K562 (cell line): ENCODE measurements at regions not wholly inside any gene's neighbourhood (a gene's known extent, or its start where the extent isn't known, plus 50 kb on each side); places are given as distances from the start of the nearest gene placed in this dataset.

Source experiments
- ARNT ChIP-seq, 2 experiments: fragments of 450-650 bp; IDR thresholded peaks; 2 replicates each; pipeline ENCODE4 v1.6.1; 2016; ENCODE audit warnings: mild to moderate bottlenecking in 1 of 2
- CEBPG ChIP-seq, 3 experiments: fragments of 200-800 bp in 1 of 3; sonication (Bioruptor generic) in 1 of 3; sonication (generic) in 1 of 3; formaldehyde crosslinking in 1 of 3; IDR thresholded peaks in 2 of 3; conservative IDR thresholded peaks in 1 of 3; 2 replicates each; pipeline versions ENCODE4 v1.6.1 to v1.8.0; 2016 to 2022; ENCODE audit warnings: missing compliant biosample characterization in 2 of 3, missing genetic modification characterization in 2 of 3, mild to moderate bottlenecking in 1 of 3, missing genetic modification reagents in 1 of 3
- CEBPZ ChIP-seq: fragments of 150-350 bp; IDR thresholded peaks from 2 replicates; pipeline ENCODE4 v1.6.1; 2014; ENCODE audit warnings: low read depth, mild to moderate bottlenecking, low read length, borderline replicate concordance
- ELF4 ChIP-seq: fragments of 450-650 bp; formaldehyde crosslinking; IDR thresholded peaks from 2 replicates; pipeline ENCODE4 v1.4.0; 2022; ENCODE audit warnings: missing genetic modification characterization
- FOXK1 ChIP-seq: sonication (generic); formaldehyde crosslinking; IDR thresholded peaks from 2 replicates; pipeline ENCODE4 v1.8.0; 2022; ENCODE audit warnings: missing genetic modification reagents, mild to moderate bottlenecking, borderline replicate concordance
- HBP1 ChIP-seq: fragments of 450-650 bp; formaldehyde crosslinking; IDR thresholded peaks from 2 replicates; pipeline ENCODE4 v1.4.0; 2022; ENCODE audit warnings: missing genetic modification characterization
- HSF4 ChIP-seq: fragments of 250-450 bp; sonication (Bioruptor Pico); IDR thresholded peaks from 2 replicates; pipeline ENCODE4 v2.1.2; 2022; ENCODE audit warnings: mild to moderate bottlenecking, moderate library complexity, borderline replicate concordance
- KAT7 ChIP-seq: sonication (generic); formaldehyde crosslinking; IDR thresholded peaks from 2 replicates; pipeline ENCODE4 v1.8.0; 2022; ENCODE audit warnings: missing genetic modification reagents, mild to moderate bottlenecking, borderline replicate concordance
- MTA2 ChIP-seq: fragments of 450-650 bp; IDR thresholded peaks from 2 replicates; pipeline ENCODE4 v1.6.1; 2016; ENCODE audit warnings: low read depth
- MXI1 ChIP-seq: IDR thresholded peaks from 2 replicates; pipeline ENCODE4 v1.6.1; 2011; ENCODE audit warnings: low read depth, mild to moderate bottlenecking, improper control_type of control experiment, low read length
- NFATC3 ChIP-seq: fragments of 450-650 bp; IDR thresholded peaks from 2 replicates; pipeline ENCODE4 v1.6.1; 2017; ENCODE audit warnings: mild to moderate bottlenecking
- NFIC ChIP-seq: fragments of 450-650 bp; IDR thresholded peaks from 2 replicates; pipeline ENCODE4 v1.6.1; 2017; ENCODE audit warnings: mild to moderate bottlenecking, inconsistent platforms
- NR1H2 ChIP-seq: sonication (generic); formaldehyde crosslinking; IDR thresholded peaks from 2 replicates; pipeline ENCODE4 v1.4.0; 2020; ENCODE audit warnings: mild to moderate bottlenecking, missing genetic modification reagents
- OTX1 ChIP-seq: fragments of 450-650 bp; formaldehyde crosslinking; IDR thresholded peaks from 2 replicates; pipeline ENCODE4 v1.4.0; 2022; ENCODE audit warnings: mild to moderate bottlenecking
- PATZ1 ChIP-seq: fragments of 250-450 bp; sonication (Bioruptor Pico); IDR thresholded peaks from 2 replicates; pipeline ENCODE4 v1.5.0; 2020; ENCODE audit warnings: mild to moderate bottlenecking, borderline replicate concordance
- POLR2G ChIP-seq: fragments of 200-400 bp; formaldehyde crosslinking; IDR thresholded peaks from 2 replicates; pipeline ENCODE4 v1.6.1; 2017; ENCODE audit warnings: low read depth, mild to moderate bottlenecking, antibody characterized with exemption, low read length, moderate library complexity
- PTTG1 ChIP-seq: fragments of 450-650 bp; IDR thresholded peaks from 2 replicates; pipeline ENCODE4 v1.6.1; 2016; ENCODE audit warnings: low read depth, mild to moderate bottlenecking, missing genetic modification characterization, missing compliant biosample characterization
- RBM17 ChIP-seq: fragments of 200-400 bp; formaldehyde crosslinking; IDR thresholded peaks from 2 replicates; pipeline ENCODE4 v1.6.1; 2017; ENCODE audit warnings: low read depth, mild to moderate bottlenecking, low read length, borderline replicate concordance
- RHOXF2B ChIP-seq: fragments of 250-450 bp; sonication (Bioruptor Pico); conservative IDR thresholded peaks from 2 replicates; pipeline ENCODE4 v1.5.1; 2021
- RUNX1 ChIP-seq: sonication (generic); IDR thresholded peaks from 2 replicates; pipeline ENCODE4 v1.6.1; 2016; ENCODE audit warnings: antibody characterized with exemption, low read depth
- SIX5 ChIP-seq, 2 experiments: IDR thresholded peaks; 2 replicates each; pipeline ENCODE4 v1.6.1; 2011; ENCODE audit warnings: low read length in 2 of 2, borderline replicate concordance in 1 of 2, low read depth in 1 of 2, mild to moderate bottlenecking in 1 of 2, moderate library complexity in 1 of 2; ENCODE audit not compliant: insufficient read depth in 1 of 2
- SMAD4 ChIP-seq: fragments of 250-450 bp; sonication (Bioruptor Pico); conservative IDR thresholded peaks from 2 replicates; pipeline ENCODE4 v1.8.0; 2021; ENCODE audit warnings: inconsistent platforms, mild to moderate bottlenecking, moderate library complexity
- TBP ChIP-seq: optimal IDR thresholded peaks from 2 replicates; pipeline ENCODE3; 2011; ENCODE audit warnings: low read depth, low read length, improper control_type of control experiment
- ZEB2 ChIP-seq: fragments of 450-650 bp; IDR thresholded peaks from 2 replicates; pipeline ENCODE4 v1.6.1; 2016
- ZZZ3 ChIP-seq: fragments of 450-650 bp; IDR thresholded peaks from 2 replicates; pipeline ENCODE4 v1.6.1; 2016; ENCODE audit warnings: antibody characterized with exemption, mild to moderate bottlenecking, moderate library complexity

GRCh38 chr7:136049117-136049516 lies 72.0 kb upstream of the MTPN start (continued):
- TF ChIP-seq CEBPG (CRISPR knock-in tag; IDR thresholded peaks at IDR 0.05) (no peak), CEBPG (tag; conservative IDR thresholded peaks at IDR 0.05 in 1 of 2, IDR thresholded peaks at IDR 0.05 in 1 of 2) (0 out of 4 replicates have a peak, but pooled peaks of 1 of the 2 experiments have one; percentile 14), PATZ1 (no peak), KAT7 (CRISPR knock-in tag) (no peak), HSF4 (no peak), CEBPZ (no peak), ZZZ3 (no peak), SMAD4 (CRISPR knock-in tag) (peak; percentile 51; the same call in 1 of the 2 replicates), NR1H2 (CRISPR knock-in tag) (no peak), RUNX1 (no peak), SIX5 (IDR thresholded peaks at IDR 0.05; ENCODE audit: borderline replicate concordance in 1 of 2, insufficient read depth in 1 of 2, low read depth in 1 of 2, low read length in 2 of 2) (no peak), TBP (no peak), MTA2 (peak; percentile 54), RBM17 (no peak), ZEB2 (no peak), NFATC3 (no peak), PTTG1 (no peak), FOXK1 (CRISPR knock-in tag) (no peak), ARNT (IDR thresholded peaks at IDR 0.05) (no peak), RHOXF2B (CRISPR knock-in tag) (no peak), HBP1 (CRISPR knock-in tag) (no peak), OTX1 (CRISPR knock-in tag) (no peak), NFIC (peak; percentile 95), ELF4 (CRISPR knock-in tag) (no peak), POLR2G (no peak), MXI1 (no peak)
